ENCODE measurements at regions not wholly inside any gene's neighbourhood (a gene's known extent, or its start where the extent isn't known, plus 50 kb on each side); places are given as distances from the start of the nearest gene placed in this dataset.

- H2AFZ ChIP-seq (ENCODE audit: low read depth, low read length, poor library complexity, severe bottlenecking), result no peak overlapping the region
- no peak overlapping the region for H3K4me3 ChIP-seq (replicated peaks in 1 of 2; ENCODE audit: low read depth in 1 of 2, low read length in 2 of 2)
- no peak overlapping the region for H3K27ac ChIP-seq (ENCODE audit: low read depth, low read length)
- H3K9me2 ChIP-seq (ENCODE audit: insufficient read depth), result no peaks in the 10 kb centered on the region
- H3K4me1 ChIP-seq (ENCODE audit: control insufficient read depth in 1 of 2, insufficient read depth in 2 of 2, low read length in 2 of 2), result no peaks in the 10 kb centered on the region
- H3K36me3 ChIP-seq (ENCODE audit: control insufficient read depth in 1 of 2, insufficient read depth in 2 of 2, low read length in 2 of 2), result no peaks in the 10 kb centered on the region
- no peak for ATAC-seq
- no peak for DNase-seq (ENCODE audit: low read depth, low spot score)
- ChIA-PET CTCF (no interaction called here), RAD21 (ENCODE audit: low non-redundant PET in 1 of 2, low total read pairs in 2 of 2, uncharacterized antibody in 2 of 2, unreplicated experiment in 2 of 2) (no interaction called here), POLR2A (no interaction called here)
- intact Hi-C loops (cut with micrococcal nuclease), result no loop called here
- H3K9ac ChIP-seq (ENCODE audit: low read length), result no peak overlapping the region
- H3K4me2 ChIP-seq (ENCODE audit: low read length), result no peak overlapping the region
- H3K79me2 ChIP-seq (ENCODE audit: insufficient read depth, low read length), result no peaks in the 10 kb centered on the region
- no peaks in the 10 kb centered on the region for H3K27me3 ChIP-seq (ENCODE audit: insufficient read depth, low read length)
- no peak for TF ChIP-seq SIN3A (IDR thresholded peaks at IDR 0.05; ENCODE audit: low read depth)
- no peak for TF ChIP-seq SRF (IDR thresholded peaks at IDR 0.05; ENCODE audit: low read depth)
- no peak for TF ChIP-seq YY1 (IDR thresholded peaks at IDR 0.05; ENCODE audit: extremely low read depth, insufficient replicate concordance, low read depth, low read length)
- no peak for TF ChIP-seq ELF1 (IDR thresholded peaks at IDR 0.05; ENCODE audit: borderline replicate concordance, low read depth)
- TF ChIP-seq EZH2 (IDR thresholded peaks at IDR 0.05), result no peak
- no peak for TF ChIP-seq EZH2phosphoT487 (IDR thresholded peaks at IDR 0.05; ENCODE audit: borderline replicate concordance)
- TF ChIP-seq POLR2A (IDR thresholded peaks at IDR 0.05; ENCODE audit: borderline replicate concordance, extremely low read depth, insufficient read depth, insufficient read length), result no peak
- no peak for TF ChIP-seq FOSL1 (IDR thresholded peaks at IDR 0.05; ENCODE audit: low read depth)
- no peak for TF ChIP-seq ATF3 (IDR thresholded peaks at IDR 0.05)
- no peak for TF ChIP-seq EGR1 (IDR thresholded peaks at IDR 0.05; ENCODE audit: low read depth)
- TF ChIP-seq, protein P1, sequence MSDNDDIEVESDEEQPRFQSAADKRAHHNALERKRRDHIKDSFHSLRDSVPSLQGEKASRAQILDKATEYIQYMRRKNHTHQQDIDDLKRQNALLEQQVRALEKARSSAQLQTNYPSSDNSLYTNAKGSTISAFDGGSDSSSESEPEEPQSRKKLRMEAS (IDR thresholded peaks at IDR 0.05), result no peak
- no peak for TF ChIP-seq JUND (IDR thresholded peaks at IDR 0.05)
- TF ChIP-seq TCF7L2 (IDR thresholded peaks at IDR 0.05; ENCODE audit: borderline replicate concordance, extremely low read depth, insufficient read depth, insufficient read length), result no peak
- TF ChIP-seq CBX3 (IDR thresholded peaks at IDR 0.05; ENCODE audit: low read depth), result no peak
- TF ChIP-seq SP1 (IDR thresholded peaks at IDR 0.05; ENCODE audit: low read depth), result no peak
- no peak for TF ChIP-seq ZBTB33 (IDR thresholded peaks at IDR 0.05; ENCODE audit: extremely low read depth, insufficient replicate concordance, low read length)
- TF ChIP-seq, protein P2, sequence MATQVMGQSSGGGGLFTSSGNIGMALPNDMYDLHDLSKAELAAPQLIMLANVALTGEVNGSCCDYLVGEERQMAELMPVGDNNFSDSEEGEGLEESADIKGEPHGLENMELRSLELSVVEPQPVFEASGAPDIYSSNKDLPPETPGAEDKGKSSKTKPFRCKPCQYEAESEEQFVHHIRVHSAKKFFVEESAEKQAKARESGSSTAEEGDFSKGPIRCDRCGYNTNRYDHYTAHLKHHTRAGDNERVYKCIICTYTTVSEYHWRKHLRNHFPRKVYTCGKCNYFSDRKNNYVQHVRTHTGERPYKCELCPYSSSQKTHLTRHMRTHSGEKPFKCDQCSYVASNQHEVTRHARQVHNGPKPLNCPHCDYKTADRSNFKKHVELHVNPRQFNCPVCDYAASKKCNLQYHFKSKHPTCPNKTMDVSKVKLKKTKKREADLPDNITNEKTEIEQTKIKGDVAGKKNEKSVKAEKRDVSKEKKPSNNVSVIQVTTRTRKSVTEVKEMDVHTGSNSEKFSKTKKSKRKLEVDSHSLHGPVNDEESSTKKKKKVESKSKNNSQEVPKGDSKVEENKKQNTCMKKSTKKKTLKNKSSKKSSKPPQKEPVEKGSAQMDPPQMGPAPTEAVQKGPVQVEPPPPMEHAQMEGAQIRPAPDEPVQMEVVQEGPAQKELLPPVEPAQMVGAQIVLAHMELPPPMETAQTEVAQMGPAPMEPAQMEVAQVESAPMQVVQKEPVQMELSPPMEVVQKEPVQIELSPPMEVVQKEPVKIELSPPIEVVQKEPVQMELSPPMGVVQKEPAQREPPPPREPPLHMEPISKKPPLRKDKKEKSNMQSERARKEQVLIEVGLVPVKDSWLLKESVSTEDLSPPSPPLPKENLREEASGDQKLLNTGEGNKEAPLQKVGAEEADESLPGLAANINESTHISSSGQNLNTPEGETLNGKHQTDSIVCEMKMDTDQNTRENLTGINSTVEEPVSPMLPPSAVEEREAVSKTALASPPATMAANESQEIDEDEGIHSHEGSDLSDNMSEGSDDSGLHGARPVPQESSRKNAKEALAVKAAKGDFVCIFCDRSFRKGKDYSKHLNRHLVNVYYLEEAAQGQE (IDR thresholded peaks at IDR 0.05; ENCODE audit: low read depth), result no peak
- TF ChIP-seq ZNF274 (IDR thresholded peaks at IDR 0.05; ENCODE audit: low read depth, low read length), result no peak
- no peak for TF ChIP-seq ZFX (IDR thresholded peaks at IDR 0.05)
- no TSS peak for BruUV-seq (replicated peaks)
- H4K20me1 ChIP-seq (ENCODE audit: insufficient read depth), result no peaks in the 10 kb centered on the region
- H3K9me3 ChIP-seq (ENCODE audit: control insufficient read depth in 1 of 2, insufficient read depth in 1 of 2, low read depth in 1 of 2, low read length in 2 of 2), result no peaks in the 10 kb centered on the region
Observed at GRCh38 chr4:10808591-10808990, 124.0 kb upstream of the CLNK start.
